Ishikawa (cell line): ENCODE measurements at regions not wholly inside any gene's neighbourhood (a gene's known extent, or its start where the extent isn't known, plus 50 kb on each side); places are given as distances from the start of the nearest gene placed in this dataset.

ENCODE experiments used
- CEBPB ChIP-seq: IDR thresholded peaks from 2 replicates; pipeline ENCODE4 v1.6.1; 2012
- CREB1 ChIP-seq: IDR thresholded peaks from 2 replicates; pipeline ENCODE4 v1.6.1; 2012; ENCODE audit warnings: low read depth
- EGR1 ChIP-seq: IDR thresholded peaks from 2 replicates; pipeline ENCODE4 v1.6.1; 2012
- EP300 ChIP-seq: IDR thresholded peaks from 2 replicates; pipeline ENCODE4 v1.6.1; 2012; ENCODE audit warnings: borderline replicate concordance
- FOXM1 ChIP-seq: IDR thresholded peaks from 2 replicates; pipeline ENCODE4 v1.6.1; 2012; ENCODE audit warnings: low read depth, borderline replicate concordance
- NFIC ChIP-seq: IDR thresholded peaks from 2 replicates; pipeline ENCODE4 v1.6.1; 2012
- RAD21 ChIP-seq: IDR thresholded peaks from 2 replicates; pipeline ENCODE4 v1.6.1; 2012; ENCODE audit warnings: low read depth
- TAF1 ChIP-seq: IDR thresholded peaks from 2 replicates; pipeline ENCODE4 v1.6.1; 2012; ENCODE audit warnings: low read depth, mild to moderate bottlenecking
- TCF12 ChIP-seq: IDR thresholded peaks from 2 replicates; pipeline ENCODE4 v1.6.1; 2012; ENCODE audit warnings: low read depth
- TEAD4 ChIP-seq: IDR thresholded peaks from 2 replicates; pipeline ENCODE4 v1.6.1; 2012
- YY1 ChIP-seq: IDR thresholded peaks from 2 replicates; pipeline ENCODE4 v1.6.1; 2012; ENCODE audit warnings: low read depth
- ZBTB7A ChIP-seq: IDR thresholded peaks from 2 replicates; pipeline ENCODE4 v1.6.1; 2012; ENCODE audit warnings: low read depth
- TF ChIP-seq, protein P1 (sequence below): IDR thresholded peaks from 2 replicates; pipeline ENCODE4 v1.6.1; 2012
- TF ChIP-seq, protein P2 (sequence below): IDR thresholded peaks from 2 replicates; pipeline ENCODE4 v1.6.1; 2012
- TF ChIP-seq, protein P3 (sequence below): IDR thresholded peaks from 2 replicates; pipeline ENCODE4 v1.6.1; 2012; ENCODE audit warnings: low read depth, mild to moderate bottlenecking

DNA sequence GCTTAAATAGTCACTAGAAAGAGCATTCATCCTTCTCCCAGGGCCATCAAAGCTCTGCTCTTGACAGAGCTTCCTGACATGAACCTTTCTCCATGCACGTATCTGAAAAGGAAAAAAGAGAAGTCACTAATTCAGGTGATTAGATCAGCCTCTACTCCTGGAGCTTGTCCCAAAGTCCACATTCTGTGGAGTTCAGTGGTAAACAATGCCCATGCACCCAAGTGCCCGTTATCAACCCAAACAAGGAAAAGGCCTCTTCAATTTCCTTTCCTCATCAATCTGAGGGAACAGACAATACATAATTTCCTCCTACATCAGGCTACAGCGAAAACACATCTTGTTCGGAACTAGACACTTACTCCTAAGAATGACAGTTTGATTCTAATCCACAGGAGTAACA lies 129.2 kb upstream of the PCSK2 start:
- TF ChIP-seq, protein P1, sequence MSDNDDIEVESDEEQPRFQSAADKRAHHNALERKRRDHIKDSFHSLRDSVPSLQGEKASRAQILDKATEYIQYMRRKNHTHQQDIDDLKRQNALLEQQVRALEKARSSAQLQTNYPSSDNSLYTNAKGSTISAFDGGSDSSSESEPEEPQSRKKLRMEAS = no peak
- TF ChIP-seq TAF1 (no peak), FOXM1 (no peak), YY1 (no peak)

DNA sequence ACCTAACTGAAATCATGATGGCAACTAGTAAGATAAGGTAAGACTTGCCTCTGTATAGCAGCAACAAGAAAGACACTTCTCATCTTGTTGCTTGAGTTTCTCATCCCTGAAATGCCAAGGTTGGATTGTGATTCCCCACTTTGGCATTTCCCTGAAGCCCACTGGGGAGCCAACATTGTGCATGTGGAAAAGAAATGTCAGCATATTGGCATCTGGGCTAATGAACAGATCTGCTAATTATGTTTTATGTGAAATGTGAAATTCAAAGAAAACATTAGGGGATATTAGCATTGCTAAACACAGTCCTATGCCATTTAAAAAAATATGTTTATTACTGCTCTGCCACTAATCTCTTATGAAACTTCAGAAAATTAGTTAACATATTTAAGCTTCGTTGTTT lies 126.3 kb upstream of the PCSK2 start:
- no peak for TF ChIP-seq TEAD4
- TF ChIP-seq RAD21 = no peak
- TF ChIP-seq NFIC = no peak
- TF ChIP-seq, protein P2, sequence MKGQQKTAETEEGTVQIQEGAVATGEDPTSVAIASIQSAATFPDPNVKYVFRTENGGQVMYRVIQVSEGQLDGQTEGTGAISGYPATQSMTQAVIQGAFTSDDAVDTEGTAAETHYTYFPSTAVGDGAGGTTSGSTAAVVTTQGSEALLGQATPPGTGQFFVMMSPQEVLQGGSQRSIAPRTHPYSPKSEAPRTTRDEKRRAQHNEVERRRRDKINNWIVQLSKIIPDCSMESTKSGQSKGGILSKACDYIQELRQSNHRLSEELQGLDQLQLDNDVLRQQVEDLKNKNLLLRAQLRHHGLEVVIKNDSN = no peak

- TF ChIP-seq EGR1 (no peak), NFIC (no peak), RAD21 (no peak), CREB1 (no peak), TEAD4 (no peak), CEBPB (no peak), FOXM1 (no peak), YY1 (no peak), TAF1 (no peak), EP300 (no peak), TCF12 (no peak), ZBTB7A (no peak)
- TF ChIP-seq, protein P3, sequence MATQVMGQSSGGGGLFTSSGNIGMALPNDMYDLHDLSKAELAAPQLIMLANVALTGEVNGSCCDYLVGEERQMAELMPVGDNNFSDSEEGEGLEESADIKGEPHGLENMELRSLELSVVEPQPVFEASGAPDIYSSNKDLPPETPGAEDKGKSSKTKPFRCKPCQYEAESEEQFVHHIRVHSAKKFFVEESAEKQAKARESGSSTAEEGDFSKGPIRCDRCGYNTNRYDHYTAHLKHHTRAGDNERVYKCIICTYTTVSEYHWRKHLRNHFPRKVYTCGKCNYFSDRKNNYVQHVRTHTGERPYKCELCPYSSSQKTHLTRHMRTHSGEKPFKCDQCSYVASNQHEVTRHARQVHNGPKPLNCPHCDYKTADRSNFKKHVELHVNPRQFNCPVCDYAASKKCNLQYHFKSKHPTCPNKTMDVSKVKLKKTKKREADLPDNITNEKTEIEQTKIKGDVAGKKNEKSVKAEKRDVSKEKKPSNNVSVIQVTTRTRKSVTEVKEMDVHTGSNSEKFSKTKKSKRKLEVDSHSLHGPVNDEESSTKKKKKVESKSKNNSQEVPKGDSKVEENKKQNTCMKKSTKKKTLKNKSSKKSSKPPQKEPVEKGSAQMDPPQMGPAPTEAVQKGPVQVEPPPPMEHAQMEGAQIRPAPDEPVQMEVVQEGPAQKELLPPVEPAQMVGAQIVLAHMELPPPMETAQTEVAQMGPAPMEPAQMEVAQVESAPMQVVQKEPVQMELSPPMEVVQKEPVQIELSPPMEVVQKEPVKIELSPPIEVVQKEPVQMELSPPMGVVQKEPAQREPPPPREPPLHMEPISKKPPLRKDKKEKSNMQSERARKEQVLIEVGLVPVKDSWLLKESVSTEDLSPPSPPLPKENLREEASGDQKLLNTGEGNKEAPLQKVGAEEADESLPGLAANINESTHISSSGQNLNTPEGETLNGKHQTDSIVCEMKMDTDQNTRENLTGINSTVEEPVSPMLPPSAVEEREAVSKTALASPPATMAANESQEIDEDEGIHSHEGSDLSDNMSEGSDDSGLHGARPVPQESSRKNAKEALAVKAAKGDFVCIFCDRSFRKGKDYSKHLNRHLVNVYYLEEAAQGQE = no peak
- TF ChIP-seq, protein P1 = no peak
- TF ChIP-seq, protein P2 = no peak
These were observed 119.7 kb upstream of the PCSK2 start for GRCh38 chr20:17107127-17107526.

DNA sequence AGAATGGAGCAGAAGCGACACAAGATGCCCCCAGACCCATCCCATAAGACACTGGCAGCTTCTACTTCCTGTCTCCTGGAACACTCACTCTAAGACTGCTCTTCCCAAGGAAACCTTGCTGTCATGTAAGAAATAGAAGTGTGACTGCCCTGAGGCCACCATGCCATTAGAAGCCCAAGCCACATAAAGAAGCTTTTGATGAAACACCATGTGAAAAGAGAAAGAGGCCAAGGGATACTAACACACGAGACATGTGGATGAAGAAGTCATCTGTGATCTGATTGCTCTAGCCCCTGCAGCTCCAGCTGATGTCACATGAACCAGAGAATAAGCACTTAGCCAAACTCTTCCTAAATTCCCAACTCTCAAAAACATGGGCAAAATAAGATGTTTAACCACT lies 117.9 kb upstream of the PCSK2 start:
- TF ChIP-seq, protein P1 = no peak
- TF ChIP-seq TCF12 = no peak
- TF ChIP-seq, protein P3 = no peak
- TF ChIP-seq TAF1 = no peak
- TF ChIP-seq EGR1 = no peak
- no peak for TF ChIP-seq CEBPB
- TF ChIP-seq NFIC = no peak
- no peak for TF ChIP-seq ZBTB7A
- TF ChIP-seq CREB1 = no peak
- TF ChIP-seq, protein P2 = no peak
- no peak for TF ChIP-seq RAD21
- TF ChIP-seq YY1 = no peak
- TF ChIP-seq EP300 = no peak

- no peak for TF ChIP-seq FOXM1
- no peak for TF ChIP-seq TEAD4
- no peak for TF ChIP-seq NFIC
- no peak for TF ChIP-seq RAD21
- TF ChIP-seq CEBPB = no peak
- TF ChIP-seq CREB1 = no peak
- TF ChIP-seq, protein P1 = no peak
- TF ChIP-seq TCF12 = no peak
- TF ChIP-seq, protein P2 = no peak
- no peak for TF ChIP-seq EP300
- TF ChIP-seq, protein P3 = no peak
- no peak for TF ChIP-seq TAF1
- TF ChIP-seq ZBTB7A = no peak
- no peak for TF ChIP-seq YY1
These were observed 117.5 kb upstream of the PCSK2 start for GRCh38 chr20:17109307-17109706.
